HUES64 (cell line): ENCODE measurements at regions not wholly inside any gene's neighbourhood (a gene's known extent, or its start where the extent isn't known, plus 50 kb on each side); places are given as distances from the start of the nearest gene placed in this dataset.

ENCODE experiments used
- H3K27ac ChIP-seq: 2 replicates; pipeline ENCODE4 v1.7.0; 2013; ENCODE audit warnings: low read depth, low read length, inconsistent platforms
- H3K27me3 ChIP-seq: 2 replicates; pipeline ENCODE4 v1.6.1; 2013; ENCODE audit warnings: mild to moderate bottlenecking, low read length; ENCODE audit not compliant: insufficient read depth
- H3K36me3 ChIP-seq: 2 replicates; pipeline ENCODE4 v1.6.1; 2013; ENCODE audit warnings: mild to moderate bottlenecking, low read length; ENCODE audit not compliant: insufficient read depth
- H3K4me1 ChIP-seq: 2 replicates; pipeline ENCODE4 v1.6.1; 2013; ENCODE audit warnings: mild to moderate bottlenecking, low read length, moderate library complexity; ENCODE audit not compliant: insufficient read depth
- H3K4me3 ChIP-seq: 2 replicates; pipeline ENCODE4 v1.5.1; 2013; ENCODE audit warnings: mild to moderate bottlenecking, low read length, moderate library complexity
- H3K9ac ChIP-seq: 2 replicates; pipeline ENCODE4 v1.6.1; 2013; ENCODE audit warnings: mild to moderate bottlenecking, low read depth, low read length
- H3K9me3 ChIP-seq: 2 replicates; pipeline ENCODE4 v1.6.1; 2013; ENCODE audit warnings: low read depth, low read length; ENCODE audit not compliant: insufficient read depth
- WGBS: fragments of 150-250, 120-280 bp; methylation state at CpG from one replicate; pipeline ENCODE4 v1.1.7; 2013; ENCODE audit warnings: missing lambda C conversion rate; 5-methylcytosine and 5-hydroxymethylcytosine counted together

- 90% methylated on average over 7 of the region's 11 CpGs for WGBS
- Histone ChIP-seq H3K27ac (no peak overlapping the region), H3K36me3 (no peaks in the 10 kb centered on the region), H3K4me1 (no peaks in the 10 kb centered on the region), H3K9me3 (no peaks in the 10 kb centered on the region), H3K4me3 (no peak overlapping the region), H3K9ac (no peak overlapping the region), H3K27me3 (no peaks in the 10 kb centered on the region)
Observed at GRCh38 chr13:81821259-81821658, 1480.3 kb upstream of the SPRY2 start.

- Histone ChIP-seq H3K9me3 (no peaks in the 10 kb centered on the region), H3K36me3 (no peaks in the 10 kb centered on the region), H3K4me1 (no peaks in the 10 kb centered on the region), H3K4me3 (no peak overlapping the region), H3K9ac (no peak overlapping the region), H3K27me3 (no peaks in the 10 kb centered on the region), H3K27ac (no peak overlapping the region)
- WGBS: no CpG with 5 or more reads among the region's 1 CpG
Observed at GRCh38 chr13:81800433-81800832, 1459.5 kb upstream of the SPRY2 start.

- H3K4me1 ChIP-seq: no peaks in the 10 kb centered on the region
- no peak overlapping the region for H3K27ac ChIP-seq
- peaks cover 6% of the 10 kb centered on the region; the same call in 1 of the 2 replicates for H3K9me3 ChIP-seq
- no peak overlapping the region for H3K9ac ChIP-seq
- H3K36me3 ChIP-seq: no peaks in the 10 kb centered on the region
- H3K4me3 ChIP-seq: no peak overlapping the region
- H3K27me3 ChIP-seq: no peaks in the 10 kb centered on the region
- 94% methylated on average over 1 of the region's 1 CpG for whole genome bisulfite sequencing
Observed at GRCh38 chr13:81795710-81796109, 1454.8 kb upstream of the SPRY2 start.

GRCh38 chr13:81791641-81792040 is 1450.7 kb upstream of the SPRY2 start:
- Histone ChIP-seq H3K4me3 (no peak overlapping the region), H3K27ac (no peak overlapping the region), H3K9me3 (peaks cover 6% of the 10 kb centered on the region; the same call in 1 of the 2 replicates), H3K36me3 (no peaks in the 10 kb centered on the region), H3K27me3 (no peaks in the 10 kb centered on the region), H3K9ac (no peak overlapping the region), H3K4me1 (no peaks in the 10 kb centered on the region)
- 91% methylated on average over 1 of the region's 1 CpG for WGBS

- Histone ChIP-seq H3K27ac (no peak overlapping the region), H3K9ac (no peak overlapping the region), H3K27me3 (no peaks in the 10 kb centered on the region), H3K4me1 (peaks cover 9% of the 10 kb centered on the region; the same call in 1 of the 2 replicates), H3K4me3 (no peak overlapping the region), H3K36me3 (no peaks in the 10 kb centered on the region), H3K9me3 (no peaks in the 10 kb centered on the region)
- 98% methylated on average over 3 of the region's 3 CpGs for WGBS
Observed at GRCh38 chr13:81781471-81781870, 1440.5 kb upstream of the SPRY2 start.

- Histone ChIP-seq H3K9me3 (no peaks in the 10 kb centered on the region), H3K4me3 (no peak overlapping the region), H3K27me3 (no peaks in the 10 kb centered on the region), H3K27ac (no peak overlapping the region), H3K4me1 (peaks cover 9% of the 10 kb centered on the region; the same call in 1 of the 2 replicates), H3K9ac (no peak overlapping the region), H3K36me3 (no peaks in the 10 kb centered on the region)
Observed at GRCh38 chr13:81779876-81780275, 1439.0 kb upstream of the SPRY2 start.

GRCh38 chr13:81778350-81778749 is 1437.4 kb upstream of the SPRY2 start:
- H3K36me3 ChIP-seq: no peaks in the 10 kb centered on the region
- no peak overlapping the region for H3K27ac ChIP-seq
- H3K27me3 ChIP-seq: no peaks in the 10 kb centered on the region
- no peak overlapping the region for H3K9ac ChIP-seq
- no peak overlapping the region for H3K4me3 ChIP-seq
- H3K9me3 ChIP-seq: no peaks in the 10 kb centered on the region
- peaks cover 9% of the 10 kb centered on the region; the same call in 1 of the 2 replicates for H3K4me1 ChIP-seq
- WGBS: 100% methylated on average over 1 of the region's 1 CpG

GRCh38 chr13:81773263-81773662 is 1432.3 kb upstream of the SPRY2 start:
- Histone ChIP-seq H3K9me3 (no peaks in the 10 kb centered on the region), H3K4me3 (no peak overlapping the region), H3K27ac (no peak overlapping the region), H3K27me3 (no peaks in the 10 kb centered on the region), H3K36me3 (no peaks in the 10 kb centered on the region), H3K9ac (no peak overlapping the region), H3K4me1 (peaks cover 27% of the 10 kb centered on the region)
- 95% methylated on average over 1 of the region's 1 CpG for WGBS

GRCh38 chr13:81771951-81772350 is 1431.0 kb upstream of the SPRY2 start:
- Histone ChIP-seq H3K27me3 (no peaks in the 10 kb centered on the region), H3K27ac (peak overlapping the region; percentile 42), H3K4me3 (no peak overlapping the region), H3K4me1 (peaks cover 27% of the 10 kb centered on the region), H3K36me3 (no peaks in the 10 kb centered on the region), H3K9me3 (no peaks in the 10 kb centered on the region), H3K9ac (no peak overlapping the region)
- WGBS: 87% methylated on average over 1 of the region's 2 CpGs

- H3K36me3 ChIP-seq: no peaks in the 10 kb centered on the region
- H3K27me3 ChIP-seq: no peaks in the 10 kb centered on the region
- H3K4me3 ChIP-seq: no peak overlapping the region
- no peaks in the 10 kb centered on the region for H3K9me3 ChIP-seq
- H3K9ac ChIP-seq: no peak overlapping the region
- WGBS: no CpG with 5 or more reads among the region's 2 CpGs
- peaks cover 27% of the 10 kb centered on the region for H3K4me1 ChIP-seq
- H3K27ac ChIP-seq: no peak overlapping the region
Observed at GRCh38 chr13:81770868-81771505, 1430.1 kb upstream of the SPRY2 start.

- Histone ChIP-seq H3K9me3 (peaks cover 12% of the 10 kb centered on the region; the same call in 1 of the 2 replicates), H3K4me3 (no peak overlapping the region), H3K27me3 (no peaks in the 10 kb centered on the region), H3K27ac (no peak overlapping the region), H3K4me1 (no peaks in the 10 kb centered on the region), H3K36me3 (no peaks in the 10 kb centered on the region), H3K9ac (no peak overlapping the region)
- WGBS: 96% methylated on average over 1 of the region's 1 CpG
Observed at GRCh38 chr13:81762449-81762848, 1421.5 kb upstream of the SPRY2 start.

GRCh38 chr13:81760316-81760715 is 1419.4 kb upstream of the SPRY2 start:
- Histone ChIP-seq H3K9ac (no peak overlapping the region), H3K4me3 (no peak overlapping the region), H3K27me3 (no peaks in the 10 kb centered on the region), H3K27ac (no peak overlapping the region), H3K9me3 (peaks cover 13% of the 10 kb centered on the region; the same call in 1 of the 2 replicates), H3K4me1 (no peaks in the 10 kb centered on the region), H3K36me3 (no peaks in the 10 kb centered on the region)
- WGBS: 73% methylated on average over 2 of the region's 2 CpGs
